Keratinocyte (primary cell): ENCODE measurements at regions not wholly inside any gene's neighbourhood (a gene's known extent, or its start where the extent isn't known, plus 50 kb on each side); places are given as distances from the start of the nearest gene placed in this dataset.

Experiments used
- DNase-seq: peaks from one replicate; pipeline ENCODE4 v3.0.0-alpha.2; 2011; ENCODE audit warnings: low read depth, missing footprints, low spot score
- FAIRE-seq: peaks from 2 replicates; lab custom pipeline; 2011; peaks lifted over from hg19 to GRCh38; lab: Jason Lieb, UNC
- H2AFZ ChIP-seq: 2 replicates; pipeline ENCODE4 v1.6.0; 2012; ENCODE audit warnings: low read length, control low read depth, inconsistent platforms; ENCODE audit not compliant: control insufficient read depth
- H3K27ac ChIP-seq: 2 replicates; pipeline ENCODE4 v1.5.1; 2011; ENCODE audit warnings: low read length; ENCODE audit not compliant: control insufficient read depth, insufficient read depth
- H3K27me3 ChIP-seq: 3 replicates; pipeline ENCODE4 v1.6.0; 2011; ENCODE audit warnings: low read length; ENCODE audit not compliant: control insufficient read depth, insufficient read depth; ENCODE audit errors: extremely low read depth
- H3K36me3 ChIP-seq, 2 experiments: 2 replicates in 1 of 2; 3 replicates in 1 of 2; pipeline ENCODE4 v1.5.1; 2011; ENCODE audit warnings: low read length in 2 of 2, mild to moderate bottlenecking in 1 of 2; ENCODE audit not compliant: control insufficient read depth in 2 of 2, insufficient read depth in 2 of 2; ENCODE audit errors: extremely low read depth in 1 of 2
- H3K4me1 ChIP-seq: 3 replicates; pipeline ENCODE4 v1.5.1; 2011; ENCODE audit warnings: low read length; ENCODE audit not compliant: control insufficient read depth, insufficient read depth; ENCODE audit errors: extremely low read depth
- H3K4me2 ChIP-seq: 3 replicates; pipeline ENCODE4 v1.6.0; 2011; ENCODE audit warnings: low read depth, low read length; ENCODE audit not compliant: control insufficient read depth, insufficient read depth; ENCODE audit errors: extremely low read depth
- H3K4me3 ChIP-seq, 3 experiments: fragments of 200-600 bp in 1 of 3; sonication (generic) in 1 of 3; 2 replicates in 2 of 3; 3 replicates in 1 of 3; pipeline ENCODE4 v1.5.1; 2011 to 2016; ENCODE audit warnings: low read length in 3 of 3, mild to moderate bottlenecking in 3 of 3, control low read depth in 2 of 3, inconsistent platforms in 1 of 3, low read depth in 1 of 3, mixed read lengths in 1 of 3, mixed run types in 1 of 3, moderate library complexity in 1 of 3; ENCODE audit not compliant: control insufficient read depth in 2 of 3, insufficient read depth in 2 of 3; ENCODE audit errors: extremely low read depth in 1 of 3
- H3K79me2 ChIP-seq: 2 replicates; pipeline ENCODE4 v1.6.0; 2012; ENCODE audit warnings: low read length; ENCODE audit not compliant: control insufficient read depth, insufficient read depth
- H3K9ac ChIP-seq: 3 replicates; pipeline ENCODE4 v1.6.0; 2011; ENCODE audit warnings: low read length; ENCODE audit not compliant: control insufficient read depth, insufficient read depth; ENCODE audit errors: extremely low read depth
- H3K9me1 ChIP-seq: 3 replicates; pipeline ENCODE4 v1.6.0; 2011; ENCODE audit warnings: low read length; ENCODE audit not compliant: control insufficient read depth, insufficient read depth; ENCODE audit errors: extremely low read depth
- H3K9me3 ChIP-seq: 2 replicates; pipeline ENCODE4 v1.5.1; 2012; ENCODE audit warnings: low read depth, low read length; ENCODE audit not compliant: control insufficient read depth
- H4K20me1 ChIP-seq: 3 replicates; pipeline ENCODE4 v1.6.0; 2011; ENCODE audit warnings: low read length; ENCODE audit not compliant: control insufficient read depth, insufficient read depth; ENCODE audit errors: extremely low read depth
- CTCF ChIP-seq, 3 experiments: IDR thresholded peaks in 1 of 3; conservative IDR thresholded peaks in 1 of 3; optimal IDR thresholded peaks in 1 of 3; 2 replicates in 2 of 3; 3 replicates in 1 of 3; pipeline versions ENCODE3 to v1.5.1; 2011; ENCODE audit warnings: low read length in 3 of 3, mild to moderate bottlenecking in 3 of 3, moderate library complexity in 2 of 3, control low read depth in 1 of 3, inconsistent platforms in 1 of 3; ENCODE audit not compliant: insufficient read depth in 2 of 3; ENCODE audit errors: extremely low read depth in 1 of 3
- EZH2 ChIP-seq: IDR thresholded peaks from one replicate; pipeline ENCODE4 v1.6.1; 2012; ENCODE audit warnings: inconsistent platforms, mild to moderate bottlenecking, low read length, moderate library complexity
- dilution Hi-C: fragments of 300-500 bp; cut with MboI; formaldehyde crosslinking; loops from one replicate; pipeline ENCODE4 v1.7.0; 2020; ENCODE audit warnings: low sequenced_read_pairs; ENCODE audit not compliant: extremely low pct_ligation_motif_present

GRCh38 chr13:50742353-50742752 lies 101.1 kb downstream of the DLEU7 start:
- H3K9me1 ChIP-seq = no peaks in the 10 kb centered on the region
- dilution Hi-C loops = no loop called here
- H3K79me2 ChIP-seq = no peaks in the 10 kb centered on the region
- no peak overlapping the region for H3K27ac ChIP-seq
- TF ChIP-seq CTCF (optimal IDR thresholded peaks at IDR 0.05 in 1 of 3, IDR thresholded peaks at IDR 0.05 in 1 of 3, conservative IDR thresholded peaks at IDR 0.05 in 1 of 3; ENCODE audit: extremely low read depth in 1 of 3, insufficient read depth in 2 of 3, low read length in 3 of 3) = no peak
- TF ChIP-seq EZH2 = no peak
- no peak overlapping the region for H3K9ac ChIP-seq
- no peaks in the 10 kb centered on the region for H3K4me1 ChIP-seq
- no peaks in the 10 kb centered on the region for H4K20me1 ChIP-seq
- no peaks in the 10 kb centered on the region for H3K27me3 ChIP-seq
- no peak overlapping the region for H3K4me2 ChIP-seq
- H2AFZ ChIP-seq = no peak overlapping the region
- DNase-seq (no peak), FAIRE-seq (no peak)
- H3K9me3 ChIP-seq = no peaks in the 10 kb centered on the region
- H3K4me3 ChIP-seq = no peak overlapping the region
- H3K36me3 ChIP-seq = no peaks in the 10 kb centered on the region

GRCh38 chr13:50742968-50743367 lies 100.5 kb downstream of the DLEU7 start:
- Histone ChIP-seq H3K27me3 (no peaks in the 10 kb centered on the region), H3K4me2 (no peak overlapping the region), H2AFZ (no peak overlapping the region), H3K4me3 (no peak overlapping the region), H4K20me1 (no peaks in the 10 kb centered on the region), H3K4me1 (no peaks in the 10 kb centered on the region), H3K9me1 (no peaks in the 10 kb centered on the region), H3K9ac (no peak overlapping the region), H3K36me3 (no peaks in the 10 kb centered on the region), H3K9me3 (no peaks in the 10 kb centered on the region), H3K79me2 (no peaks in the 10 kb centered on the region), H3K27ac (no peak overlapping the region)
- TF ChIP-seq EZH2 (no peak), CTCF (optimal IDR thresholded peaks at IDR 0.05 in 1 of 3, IDR thresholded peaks at IDR 0.05 in 1 of 3, conservative IDR thresholded peaks at IDR 0.05 in 1 of 3; ENCODE audit: extremely low read depth in 1 of 3, insufficient read depth in 2 of 3, low read length in 3 of 3) (no peak)
- dilution Hi-C loops = no loop called here
- FAIRE-seq (no peak), DNase-seq (no peak)
